Adipocyte (in vitro differentiated cells): ENCODE measurements at regions not wholly inside any gene's neighbourhood (a gene's known extent, or its start where the extent isn't known, plus 50 kb on each side); places are given as distances from the start of the nearest gene placed in this dataset.
"Not testable (repeated sequence)": the region's sequence is repeated elsewhere in the genome, so short reads cannot be mapped to it uniquely, and the experiment has no call there.

Experiments used
- DNase-seq: peaks from one replicate; pipeline ENCODE4 v3.0.0-alpha.2; 2015; ENCODE audit warnings: low read depth
- H3K27me3 ChIP-seq: replicated peaks from 2 replicates; pipeline ENCODE4 v1.7.0; 2013; ENCODE audit warnings: mild to moderate bottlenecking, low read length, moderate library complexity; ENCODE audit not compliant: control insufficient read depth, insufficient read depth
- H3K36me3 ChIP-seq: 2 replicates; pipeline ENCODE4 v1.7.0; 2013; ENCODE audit warnings: low read length, mild to moderate bottlenecking, moderate library complexity; ENCODE audit not compliant: control insufficient read depth, insufficient read depth, severe bottlenecking
- H3K4me1 ChIP-seq: 2 replicates; pipeline ENCODE4 v1.7.0; 2013; ENCODE audit warnings: mild to moderate bottlenecking, low read length, moderate library complexity; ENCODE audit not compliant: control insufficient read depth, insufficient read depth
- H3K4me3 ChIP-seq: 2 replicates; pipeline ENCODE4 v1.7.0; 2013; ENCODE audit warnings: mild to moderate bottlenecking, low read length, moderate library complexity
- H3K9ac ChIP-seq: 2 replicates; pipeline ENCODE4 v1.7.0; 2013; ENCODE audit warnings: mild to moderate bottlenecking, low read length, moderate library complexity
- H3K9me3 ChIP-seq: 2 replicates; pipeline ENCODE4 v1.7.0; 2013; ENCODE audit warnings: mild to moderate bottlenecking, low read length, moderate library complexity; ENCODE audit not compliant: control insufficient read depth

- not testable (repeated sequence) for H3K27me3 ChIP-seq
These were observed 633.6 kb downstream of the TTLL7 start for GRCh38 chr1:83365320-83365719.

GRCh38 chr1:83345375-83345774 is 653.6 kb downstream of the TTLL7 start:
- H3K9ac ChIP-seq, H3K4me3 ChIP-seq, H3K4me1 ChIP-seq, H3K27me3 ChIP-seq, H3K36me3 ChIP-seq, H3K9me3 ChIP-seq: not testable (repeated sequence)
- DNase-seq: peak; percentile 27

More at GRCh38 chr1:83365320-83365719, 633.6 kb downstream of the TTLL7 start:
- not testable (repeated sequence) for H3K9me3 ChIP-seq, H3K4me1 ChIP-seq, H3K9ac ChIP-seq, H3K4me3 ChIP-seq, DNase-seq, H3K36me3 ChIP-seq

- not testable (repeated sequence) for H3K9me3 ChIP-seq, H3K9ac ChIP-seq, H3K4me1 ChIP-seq, H3K4me3 ChIP-seq, H3K36me3 ChIP-seq, DNase-seq, H3K27me3 ChIP-seq
These were observed 655.2 kb downstream of the TTLL7 start for GRCh38 chr1:83343767-83344166.

- not testable (repeated sequence) for H3K4me1 ChIP-seq, H3K4me3 ChIP-seq, H3K36me3 ChIP-seq, H3K27me3 ChIP-seq, H3K9ac ChIP-seq, DNase-seq, H3K9me3 ChIP-seq
These were observed 655.9 kb downstream of the TTLL7 start for GRCh38 chr1:83342995-83343394.

GRCh38 chr1:83332308-83332707 is 666.6 kb downstream of the TTLL7 start:
- not testable (repeated sequence) for H3K27me3 ChIP-seq, H3K9me3 ChIP-seq, DNase-seq, H3K4me1 ChIP-seq, H3K9ac ChIP-seq, H3K4me3 ChIP-seq, H3K36me3 ChIP-seq

- Histone ChIP-seq H3K27me3 (no peaks in the 10 kb centered on the region), H3K9ac (no peak overlapping the region), H3K36me3 (no peaks in the 10 kb centered on the region), H3K9me3 (no peaks in the 10 kb centered on the region), H3K4me1 (no peaks in the 10 kb centered on the region), H3K4me3 (no peak overlapping the region)
- peak; percentile 50 for DNase-seq
These were observed 680.6 kb downstream of the TTLL7 start for GRCh38 chr1:83318366-83318765.

GRCh38 chr1:83315446-83315845 is 683.5 kb downstream of the TTLL7 start:
- DNase-seq: not testable (repeated sequence)

GRCh38 chr1:83310161-83310560 is 688.8 kb downstream of the TTLL7 start:
- H3K4me1 ChIP-seq, H3K9ac ChIP-seq, DNase-seq, H3K27me3 ChIP-seq, H3K4me3 ChIP-seq, H3K36me3 ChIP-seq, H3K9me3 ChIP-seq: not testable (repeated sequence)

More at GRCh38 chr1:83315446-83315845, 683.5 kb downstream of the TTLL7 start:
- not testable (repeated sequence) for H3K9ac ChIP-seq, H3K4me1 ChIP-seq, H3K36me3 ChIP-seq, H3K9me3 ChIP-seq, H3K4me3 ChIP-seq, H3K27me3 ChIP-seq

GRCh38 chr1:83309035-83309434 is 689.9 kb downstream of the TTLL7 start:
- not testable (repeated sequence) for H3K4me1 ChIP-seq, H3K4me3 ChIP-seq, H3K27me3 ChIP-seq, H3K36me3 ChIP-seq, H3K9ac ChIP-seq, H3K9me3 ChIP-seq, DNase-seq

- not testable (repeated sequence) for H3K27me3 ChIP-seq, DNase-seq, H3K4me1 ChIP-seq, H3K9ac ChIP-seq, H3K4me3 ChIP-seq, H3K36me3 ChIP-seq, H3K9me3 ChIP-seq
These were observed 692.1 kb downstream of the TTLL7 start for GRCh38 chr1:83306811-83307210.

GRCh38 chr1:83295594-83295993 is 703.3 kb downstream of the TTLL7 start:
- H3K4me3 ChIP-seq, H3K4me1 ChIP-seq, H3K36me3 ChIP-seq, H3K9ac ChIP-seq, DNase-seq, H3K27me3 ChIP-seq, H3K9me3 ChIP-seq: not testable (repeated sequence)

- not testable (repeated sequence) for H3K4me1 ChIP-seq, H3K9me3 ChIP-seq, H3K9ac ChIP-seq, DNase-seq, H3K36me3 ChIP-seq, H3K4me3 ChIP-seq, H3K27me3 ChIP-seq
These were observed 711.5 kb downstream of the TTLL7 start for GRCh38 chr1:83287391-83287790.
